GM03348 (cell line): ENCODE measurements at regions not wholly inside any gene's neighbourhood (a gene's known extent, or its start where the extent isn't known, plus 50 kb on each side); places are given as distances from the start of the nearest gene placed in this dataset.
"Not testable (repeated sequence)": the region's sequence is repeated elsewhere in the genome, so short reads cannot be mapped to it uniquely, and the experiment has no call there.

Experiments used
- DNase-seq: peaks from one replicate; pipeline ENCODE4 v3.0.0; 2012; ENCODE audit warnings: low spot score

DNA sequence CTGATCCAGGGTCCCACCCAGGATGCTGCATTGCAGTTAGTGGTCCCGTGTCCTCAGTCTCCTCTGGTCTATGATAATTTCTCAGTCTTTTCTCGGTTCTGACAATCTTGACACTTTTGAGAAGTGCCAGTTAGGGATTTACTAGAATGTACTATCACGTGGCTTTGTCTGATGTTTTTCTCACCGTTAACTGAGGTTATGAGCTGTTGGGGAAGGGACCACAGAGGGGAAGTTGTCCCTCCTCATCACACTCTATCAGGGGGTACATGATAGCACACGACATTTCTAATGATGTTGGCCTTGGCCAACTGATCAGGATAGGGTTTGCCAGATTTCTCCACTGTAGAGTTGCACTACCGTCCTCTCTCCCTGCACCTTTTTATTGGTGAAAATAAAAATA lies 250.9 kb upstream of the SDK2 start:
- no peak for DNase-seq

DNA sequence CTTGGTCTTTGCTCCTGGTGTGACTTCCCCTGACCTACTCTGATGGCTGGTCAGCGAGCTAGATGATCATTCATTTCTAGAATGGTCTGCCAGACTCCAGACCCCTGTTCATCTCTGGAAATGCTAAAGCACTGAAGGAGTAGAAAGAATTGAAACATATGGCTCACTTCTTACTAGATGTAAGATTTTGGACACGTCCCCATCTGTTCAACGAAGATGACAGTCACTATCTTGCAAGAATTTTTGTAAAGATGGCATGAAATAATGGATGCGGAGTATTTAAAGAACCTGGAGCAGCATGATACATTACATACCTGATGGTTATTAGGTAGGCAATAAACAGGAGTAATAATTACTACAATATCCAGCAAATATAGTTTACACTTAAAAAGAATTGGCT lies 252.7 kb upstream of the SDK2 start:
- DNase-seq: no peak

DNA sequence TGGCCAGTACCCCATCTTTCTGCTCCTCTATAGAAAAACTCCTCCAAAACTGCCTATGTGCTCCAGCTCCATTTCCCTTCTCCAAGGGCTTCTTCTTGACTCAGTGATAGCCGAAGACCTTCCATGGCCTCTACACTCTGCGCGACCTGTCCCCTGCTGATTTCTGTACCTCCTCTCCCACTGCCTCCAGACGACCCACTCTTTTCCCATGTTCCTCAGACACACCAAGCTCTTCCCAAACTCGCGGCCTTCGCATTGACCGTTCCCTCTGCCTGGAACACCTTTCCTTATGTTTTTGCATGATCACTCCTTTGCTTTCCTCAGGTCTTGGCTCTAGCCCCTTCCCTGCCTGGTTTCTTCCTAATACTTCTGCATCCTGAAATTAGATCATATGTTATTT lies 255.6 kb upstream of the SDK2 start:
- no peak for DNase-seq

DNA sequence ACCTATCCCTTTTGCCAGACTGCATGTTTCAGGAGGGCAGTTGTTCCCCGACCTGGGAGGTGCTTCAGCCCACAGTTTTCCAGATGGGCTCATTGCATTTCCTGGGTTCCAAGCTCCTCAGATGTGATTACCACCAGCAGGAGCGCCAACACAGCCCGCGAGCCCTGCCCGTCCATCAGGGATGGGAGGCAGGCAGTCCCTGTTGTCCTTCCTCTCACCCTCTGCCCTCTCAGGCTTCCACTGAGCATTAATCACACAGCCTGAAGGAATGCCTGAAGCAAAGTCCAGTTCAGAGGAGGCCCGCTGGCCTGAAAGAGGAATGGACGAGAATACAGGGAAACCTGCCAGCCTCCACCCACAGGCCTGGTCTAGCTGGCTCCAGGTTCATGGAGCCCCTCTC lies 256.3 kb upstream of the SDK2 start:
- no peak for DNase-seq

DNA sequence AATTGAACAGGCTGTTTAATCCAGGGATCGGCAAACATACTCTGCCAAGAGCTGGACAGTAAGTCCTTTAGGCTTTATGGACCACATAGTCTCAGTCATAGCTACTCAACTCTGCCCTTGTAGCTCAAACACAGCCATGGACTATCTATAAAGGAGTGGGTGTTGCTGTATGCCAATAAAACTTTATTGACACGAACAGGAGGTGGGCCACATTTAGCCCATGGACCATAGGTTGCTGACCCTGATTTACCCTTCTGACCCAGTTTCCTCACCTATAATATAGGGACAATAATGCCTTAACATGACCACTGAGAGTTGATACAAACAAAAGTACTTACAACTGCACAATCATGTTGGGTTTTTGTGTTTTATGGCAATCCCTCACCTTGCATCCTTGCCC lies 257.0 kb upstream of the SDK2 start:
- no peak for DNase-seq

DNA sequence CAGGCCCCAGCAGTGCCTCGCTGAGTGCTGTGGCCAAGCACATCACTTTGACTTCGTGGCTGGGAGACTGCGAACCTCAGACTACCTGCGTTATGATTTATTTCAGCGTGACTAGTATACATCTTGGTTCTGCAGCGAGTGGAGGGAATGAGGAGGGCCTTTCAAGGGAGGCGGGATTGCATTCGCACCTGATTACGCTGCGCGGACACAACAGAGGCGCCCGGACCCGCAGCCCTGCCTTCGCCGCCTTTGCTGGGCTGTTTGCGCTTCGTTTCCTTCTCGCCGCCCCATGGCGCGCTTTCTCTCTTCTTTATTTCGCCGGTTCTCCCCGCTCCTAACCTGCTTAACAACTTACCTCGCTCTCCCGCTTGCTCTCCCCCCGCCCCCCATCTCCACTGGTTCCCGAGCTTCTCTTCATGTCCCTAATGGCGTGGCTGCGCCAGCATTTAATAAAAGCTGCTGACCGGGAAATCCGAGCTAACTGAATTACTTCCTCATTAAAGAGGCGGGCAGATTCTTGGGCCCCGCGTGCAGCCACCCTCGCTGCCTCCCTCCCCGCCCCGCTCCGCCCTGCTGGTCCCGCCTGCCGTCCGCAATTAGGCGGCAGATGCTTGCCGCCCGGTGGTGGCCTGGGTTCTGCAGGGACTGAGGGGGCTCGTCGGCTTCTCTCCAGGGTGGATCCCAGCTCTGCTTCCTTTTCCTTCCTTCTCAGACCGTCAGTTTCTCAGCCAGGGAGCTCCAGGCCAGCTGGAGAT lies 257.6 kb upstream of the SDK2 start:
- no peak for DNase-seq

DNA sequence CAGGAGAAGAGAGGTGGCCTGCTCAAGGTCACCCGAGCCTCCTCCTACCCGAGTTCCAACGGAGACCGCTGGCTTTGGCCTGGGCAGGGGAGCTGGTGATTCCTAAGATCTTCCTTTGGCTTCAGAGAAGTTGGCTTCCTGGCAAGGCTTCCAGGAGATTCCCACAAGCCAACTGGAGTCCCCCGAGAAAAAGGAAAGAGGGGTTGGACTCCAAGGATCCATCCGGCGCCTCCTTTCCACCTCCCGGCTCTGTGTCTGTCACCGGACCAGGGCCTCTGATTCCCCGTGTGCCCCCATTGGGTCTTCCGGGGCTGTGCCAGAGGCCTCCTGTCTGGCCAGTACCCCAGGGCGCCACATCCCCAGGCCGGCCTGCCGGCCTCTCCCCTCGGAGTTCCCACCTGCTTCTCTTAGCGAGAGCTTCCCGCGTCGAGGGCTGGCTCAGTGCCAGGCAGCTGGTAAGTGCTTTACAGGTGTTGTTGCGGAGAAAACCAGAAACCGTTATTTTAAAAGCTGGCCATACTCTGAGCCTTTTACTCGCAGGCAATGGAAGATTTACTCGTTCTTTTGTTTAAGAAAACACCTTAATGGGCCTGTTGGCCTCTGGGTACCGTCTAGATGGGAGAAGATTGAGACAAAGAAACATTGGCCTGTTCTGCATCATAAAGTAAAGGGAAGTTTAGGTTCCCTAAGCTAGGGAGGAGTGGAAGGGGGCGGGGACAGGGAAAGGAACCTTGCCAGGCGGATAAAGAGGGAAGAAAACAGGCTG lies 258.4 kb upstream of the SDK2 start:
- no peak for DNase-seq

DNA sequence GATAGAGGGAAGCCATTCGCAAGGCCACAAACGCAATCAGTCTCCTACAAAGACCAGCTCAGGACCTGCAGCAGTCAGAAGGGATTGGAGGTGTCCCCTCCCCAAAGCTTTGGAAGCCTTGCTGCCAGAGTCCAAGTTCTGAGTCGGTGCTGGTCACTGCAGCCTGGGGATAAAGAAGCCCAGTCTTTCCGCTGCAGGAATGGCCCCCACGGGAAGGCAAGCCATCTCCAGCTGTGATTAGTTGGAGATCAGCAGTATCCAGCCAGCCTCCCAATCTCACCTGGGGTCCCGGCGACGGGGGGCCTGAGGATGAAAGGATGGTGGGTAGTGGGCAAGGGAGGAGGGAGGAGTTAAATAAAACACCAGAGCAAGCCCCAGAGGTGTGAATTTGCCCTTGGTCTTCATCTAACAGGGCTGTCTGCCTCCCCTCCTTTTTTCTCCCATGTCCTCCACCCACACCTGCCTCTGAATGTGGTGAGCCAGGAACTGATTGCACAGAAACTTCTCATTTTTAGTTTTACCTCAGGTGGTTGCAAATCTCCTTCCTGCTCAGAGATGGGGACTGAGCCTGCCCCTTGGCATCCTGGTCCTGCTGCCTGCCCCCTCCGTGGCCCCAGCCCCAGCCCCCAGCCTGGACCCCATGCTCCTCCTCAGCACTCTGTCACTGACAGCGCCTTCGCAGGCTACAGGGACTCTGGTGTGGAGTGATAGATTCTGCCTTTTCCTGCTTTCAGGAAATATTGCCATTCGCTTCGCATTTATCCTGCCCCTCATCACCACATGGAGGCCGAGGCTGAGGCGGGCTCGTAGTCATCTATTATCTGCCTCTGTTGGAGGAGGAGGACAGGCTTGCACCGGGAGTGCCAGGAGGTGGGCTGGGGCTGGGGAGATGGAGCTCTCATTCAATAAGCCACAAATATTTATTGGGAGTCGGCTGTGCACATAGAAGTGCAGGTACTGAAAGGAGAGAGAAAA lies 262.9 kb upstream of the SDK2 start:
- no peak for DNase-seq

DNA sequence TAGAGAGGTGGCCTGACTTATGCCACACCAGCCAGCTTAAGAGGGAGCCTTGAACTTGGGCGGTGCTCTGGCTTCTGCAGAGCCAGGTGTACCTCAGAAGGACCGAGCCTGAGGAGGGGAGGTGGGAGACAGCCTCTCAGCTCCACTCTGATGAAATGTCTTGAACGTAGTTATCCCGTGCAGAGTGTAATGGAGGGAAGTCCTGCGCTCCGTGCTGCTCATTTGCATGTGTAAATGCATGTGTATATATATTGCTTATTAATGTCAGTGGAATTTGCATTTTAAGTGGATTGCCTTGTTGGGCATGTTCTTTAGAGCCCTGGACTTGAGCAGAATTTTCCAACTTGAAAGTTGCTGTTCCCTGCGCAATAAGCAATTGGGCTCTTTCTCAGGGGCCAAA lies 264.9 kb upstream of the SDK2 start:
- no peak for DNase-seq

DNA sequence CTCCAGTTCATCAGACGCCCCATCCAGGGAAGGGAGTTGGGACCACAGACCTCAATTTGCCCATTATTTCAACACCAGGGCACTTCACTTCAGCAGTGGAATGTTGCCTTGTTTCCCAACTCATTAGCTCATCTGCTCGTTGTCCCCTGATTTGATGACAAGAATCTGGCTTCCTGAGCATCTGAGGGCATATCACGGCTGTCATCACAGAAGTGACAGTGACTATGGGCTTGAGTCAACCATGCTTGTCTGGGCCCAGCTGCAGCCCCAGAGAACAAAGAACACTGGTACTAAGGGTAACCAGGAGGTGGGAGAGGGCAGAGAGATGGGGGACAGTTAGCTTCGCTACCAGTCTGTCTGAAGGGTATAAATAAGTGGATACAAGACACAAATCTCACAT lies 266.0 kb upstream of the SDK2 start:
- DNase-seq: no peak

DNA sequence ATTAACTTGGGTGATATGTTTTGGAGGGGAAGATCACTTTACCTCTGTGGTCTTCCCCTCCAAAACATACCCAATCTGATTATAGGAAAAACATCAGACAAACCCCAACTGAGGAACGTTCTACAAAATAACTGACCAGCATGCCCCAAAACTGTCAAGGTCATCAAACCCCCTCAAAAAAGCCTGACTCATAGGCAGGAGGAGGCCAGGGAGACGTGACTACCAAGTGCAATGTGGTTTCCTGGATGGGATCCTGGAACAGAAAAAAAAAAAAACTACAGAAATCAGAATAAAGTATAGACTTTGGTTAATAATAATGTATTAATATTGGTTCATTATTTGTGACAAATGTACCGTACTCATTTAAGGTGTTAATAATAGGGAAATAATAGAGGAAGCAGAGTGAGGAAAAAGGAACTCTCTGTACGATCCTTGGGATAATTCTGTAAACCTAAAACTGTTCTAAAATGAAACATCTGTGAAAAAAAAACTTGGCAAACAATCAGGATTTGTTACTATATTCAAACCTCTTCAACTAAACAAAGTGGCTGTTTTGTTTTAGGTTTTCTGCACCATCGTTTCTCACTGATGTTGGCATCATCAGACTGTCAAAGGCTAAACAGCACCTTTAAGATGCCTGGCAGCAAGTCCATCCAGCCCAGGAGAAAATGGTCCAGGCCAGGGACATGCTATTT lies 266.7 kb upstream of the SDK2 start:
- no peak for DNase-seq

DNA sequence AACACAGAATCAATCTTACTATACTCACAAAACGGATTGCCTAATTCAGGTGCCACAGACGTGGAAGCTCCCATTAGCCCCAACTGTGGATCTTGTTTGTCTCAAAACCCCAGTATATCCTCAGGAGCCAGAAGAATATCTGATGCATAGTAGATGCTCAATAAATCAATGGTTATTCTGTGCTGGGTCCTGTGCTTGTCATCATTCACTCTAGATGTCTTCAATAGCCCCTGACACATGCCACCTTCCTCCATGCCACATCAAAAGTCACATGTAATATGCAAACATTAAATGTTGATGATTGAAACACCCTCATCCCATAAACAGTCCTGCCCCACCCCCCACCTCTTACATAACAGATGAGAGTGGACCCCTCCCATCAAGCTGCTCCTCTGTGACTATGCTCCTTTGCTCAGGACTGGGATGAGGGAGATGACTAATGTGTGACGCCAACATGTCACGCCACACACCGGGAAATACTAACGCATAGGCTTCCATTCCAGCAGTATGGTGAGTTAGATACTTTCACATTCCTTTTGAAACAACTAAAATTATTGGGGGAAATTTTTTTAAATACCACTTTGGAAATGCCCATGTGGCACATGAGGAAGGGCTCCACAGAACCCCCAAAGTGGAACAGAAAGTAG lies 267.6 kb upstream of the SDK2 start:
- no peak for DNase-seq

DNA sequence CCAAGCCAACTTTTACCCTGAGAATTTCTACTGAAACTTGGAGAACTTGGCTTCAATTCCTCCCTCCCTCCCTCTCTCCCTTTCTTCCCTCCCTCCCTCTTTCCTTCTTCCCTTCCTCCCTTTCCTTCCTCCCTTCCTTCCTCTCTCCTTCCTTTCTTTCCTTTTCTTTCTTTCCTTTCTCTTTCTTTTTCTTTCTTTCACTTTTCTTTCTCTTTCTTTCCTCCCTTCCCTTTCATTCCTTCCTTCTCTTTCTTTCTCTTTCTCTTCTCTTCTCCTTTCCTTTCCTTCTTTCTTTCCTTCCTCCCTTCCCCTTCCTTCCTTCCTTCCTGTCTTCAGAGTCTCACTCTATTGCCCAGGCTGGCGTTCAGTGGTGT lies 268.1 kb upstream of the SDK2 start:
- no peak for DNase-seq

DNA sequence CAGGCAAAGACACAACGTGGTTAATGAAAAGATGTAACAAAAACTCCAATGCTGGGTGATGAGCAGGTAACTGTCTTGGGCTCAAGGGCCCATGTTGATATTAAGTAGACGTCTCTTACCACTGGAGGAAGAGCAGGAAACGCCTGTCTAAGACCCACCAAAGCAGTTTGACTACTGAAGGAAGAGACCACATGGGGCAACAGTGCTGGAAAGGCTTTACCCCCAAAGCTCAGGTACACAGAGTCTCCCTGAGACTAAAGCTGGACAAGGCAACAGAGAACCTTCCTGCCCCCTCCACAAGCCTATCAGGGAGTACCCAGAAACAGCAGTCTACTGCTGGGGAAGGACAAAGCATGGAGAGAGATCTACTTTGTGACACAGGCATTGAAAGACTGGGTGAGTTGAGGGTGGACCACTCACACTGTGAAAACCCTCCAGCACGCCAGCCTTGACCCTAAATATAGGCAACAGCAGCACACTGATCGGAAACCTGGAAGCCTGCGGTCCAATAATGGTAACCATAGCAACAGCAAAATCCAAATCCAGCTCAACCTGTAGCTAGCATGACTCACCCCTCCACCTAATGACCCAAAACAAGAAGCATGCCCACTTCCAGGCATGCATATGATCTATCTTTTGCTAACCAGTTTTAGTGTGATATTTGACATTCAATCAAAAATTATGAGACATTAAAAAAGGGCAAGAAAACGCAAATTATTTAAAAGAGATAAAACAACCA lies 270.5 kb upstream of the SDK2 start:
- no peak for DNase-seq

DNA sequence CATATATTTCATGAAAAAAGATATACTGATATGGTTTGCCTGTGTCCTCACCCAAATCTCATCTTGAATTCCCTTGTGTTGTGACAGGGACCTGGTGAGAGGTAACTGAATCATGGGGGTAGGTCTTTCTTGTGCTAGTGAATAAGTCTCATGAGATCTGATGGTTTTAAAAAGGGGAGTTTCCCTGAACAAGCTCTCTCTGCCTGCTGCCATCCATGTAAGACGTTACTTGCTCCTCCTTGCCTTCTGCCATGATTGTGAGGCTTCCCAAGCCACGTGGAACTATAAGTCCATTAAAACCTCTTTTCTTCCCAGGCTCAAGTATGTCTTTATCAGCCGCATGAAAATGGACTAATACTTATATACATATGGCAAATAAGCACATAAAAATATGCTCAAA lies 274.8 kb upstream of the SDK2 start:
- not testable (repeated sequence) for DNase-seq

DNA sequence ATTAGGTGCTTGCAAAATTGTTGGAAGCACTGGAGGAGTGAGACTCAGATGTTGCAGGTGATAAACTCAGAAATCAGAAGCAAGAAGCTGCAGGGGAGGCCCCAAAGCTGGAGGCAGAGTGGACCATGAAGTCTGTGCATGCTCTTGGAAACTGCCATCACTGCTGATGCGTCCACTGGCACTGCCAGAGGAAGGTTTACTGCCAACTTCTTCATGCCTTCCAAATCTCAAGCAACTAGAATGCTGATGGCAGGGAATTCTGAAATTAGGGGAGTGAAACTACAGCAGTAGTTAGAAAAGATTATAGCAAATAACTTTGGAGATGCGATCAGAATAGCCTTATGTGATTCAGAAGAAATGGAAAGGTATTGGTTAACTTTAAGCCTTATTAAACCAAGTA lies 277.1 kb upstream of the SDK2 start:
- no peak for DNase-seq

DNA sequence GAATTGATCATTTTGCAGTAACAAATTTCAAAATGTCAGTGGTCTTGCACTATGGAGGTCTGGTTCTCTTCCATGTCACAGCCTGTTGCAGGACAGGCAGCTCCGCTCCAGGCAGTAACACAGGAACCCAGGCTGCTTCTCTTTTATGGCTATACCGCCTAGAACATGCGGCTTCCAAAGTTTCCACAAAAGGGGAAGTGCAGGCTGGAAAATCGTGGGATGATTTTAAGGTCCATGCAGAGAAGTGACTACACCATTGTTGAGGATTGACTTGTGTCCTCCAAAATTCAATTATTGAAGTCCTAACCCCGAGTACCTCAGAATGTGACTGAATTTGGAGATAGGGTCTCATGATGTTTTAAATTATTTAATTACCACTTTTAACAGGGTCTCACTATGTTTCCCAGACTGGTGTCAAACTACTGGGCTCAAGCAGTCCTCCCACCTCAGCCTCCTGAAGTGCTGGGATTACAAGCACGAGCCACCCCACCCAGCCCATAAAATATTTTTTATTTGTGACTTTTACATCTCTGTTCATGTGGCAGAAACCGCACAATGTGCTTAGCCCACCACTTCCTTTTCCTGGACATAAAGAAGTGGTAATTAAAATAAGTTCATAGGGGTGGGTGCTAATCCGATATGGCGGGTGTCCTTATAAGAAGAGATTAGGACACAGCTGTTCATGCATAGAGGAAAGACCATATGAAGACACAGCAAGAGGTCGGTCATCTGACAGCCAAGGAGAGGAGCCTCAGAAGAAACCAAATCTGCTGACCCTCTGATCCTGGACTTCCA lies 279.2 kb upstream of the RPL38 start:
- no peak for DNase-seq

DNA sequence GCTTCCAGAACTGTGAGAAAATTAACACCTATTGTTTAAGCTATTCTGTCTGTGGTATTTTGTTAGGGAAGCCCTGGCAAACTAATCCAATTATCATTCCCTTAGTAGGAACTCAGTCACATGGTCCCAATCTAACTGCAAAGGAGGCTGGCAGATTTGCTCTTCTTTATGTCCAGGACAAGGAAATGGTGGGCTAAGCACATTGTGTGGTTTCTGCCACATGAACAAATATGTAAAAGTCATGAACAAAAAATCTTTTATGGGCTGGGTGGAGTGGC lies 278.6 kb upstream of the RPL38 start:
- DNase-seq: no peak

DNA sequence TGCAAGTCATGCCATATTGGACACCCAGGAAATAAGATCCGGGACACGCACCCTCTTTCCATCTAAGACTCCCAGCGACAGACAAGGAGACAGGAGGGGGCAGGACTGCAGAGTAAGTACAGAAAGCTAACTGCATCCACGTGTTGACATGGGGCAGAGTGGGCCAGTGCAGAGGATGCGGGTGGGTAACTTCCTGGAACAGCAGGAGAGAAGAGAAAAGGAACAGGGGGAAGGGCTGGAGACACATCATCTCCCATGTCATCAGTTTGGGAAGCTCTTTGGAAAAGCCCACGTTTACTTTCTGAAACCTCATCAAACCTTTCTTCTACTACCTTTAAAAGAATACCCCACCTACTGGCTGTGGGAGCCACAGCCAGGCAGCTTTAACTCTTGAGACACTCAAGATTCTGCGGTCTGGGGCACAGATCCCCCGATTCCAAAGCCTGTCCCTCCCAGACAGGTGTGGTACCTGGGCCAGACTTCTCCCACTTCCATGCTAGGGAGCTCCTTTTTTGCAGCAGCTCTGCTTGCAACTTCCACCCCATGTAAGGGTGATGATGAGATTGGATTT lies 273.5 kb upstream of the RPL38 start:
- no peak for DNase-seq

DNA sequence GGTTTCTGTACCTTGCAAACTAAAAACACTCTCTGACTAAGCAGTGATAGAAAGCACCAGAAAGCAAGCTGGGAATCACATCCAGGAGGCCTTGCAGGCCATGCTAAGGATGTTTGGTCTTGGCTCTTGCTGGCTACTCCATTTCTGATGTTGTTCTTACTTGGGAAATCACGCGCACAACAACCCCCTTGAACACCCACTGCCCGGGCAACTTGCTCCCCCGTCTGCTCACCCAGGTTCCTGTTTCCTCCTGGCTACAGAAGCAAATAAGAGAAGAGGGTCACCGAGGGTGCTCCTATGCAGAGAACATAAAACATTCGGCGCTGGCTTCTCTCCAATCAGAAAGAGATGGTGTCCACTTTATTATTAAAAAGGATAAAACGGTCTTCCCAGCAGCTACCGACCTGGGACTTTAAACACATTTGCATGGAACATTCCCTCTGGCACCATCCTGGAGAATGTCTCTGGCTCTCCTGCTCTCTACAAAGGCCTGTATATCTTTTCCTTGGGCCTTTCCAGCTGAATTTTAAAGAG lies 271.2 kb upstream of the RPL38 start:
- no peak for DNase-seq
